GM12873 (cell line): ENCODE measurements at regions not wholly inside any gene's neighbourhood (a gene's known extent, or its start where the extent isn't known, plus 50 kb on each side); places are given as distances from the start of the nearest gene placed in this dataset.

ENCODE experiments used
- CTCF ChIP-seq: IDR thresholded peaks from 2 replicates; pipeline ENCODE4 v1.5.1; 2012; ENCODE audit warnings: low read depth, mild to moderate bottlenecking, moderate library complexity, low read length, control low read depth; ENCODE audit not compliant: insufficient read depth; ENCODE audit errors: missing control alignments

GRCh38 chr5:124633209-124633608 lies 113.2 kb downstream of the ZNF608 start:
- TF ChIP-seq CTCF: no peak

GRCh38 chr5:124631874-124632550 lies 114.4 kb downstream of the ZNF608 start:
- no peak for TF ChIP-seq CTCF

GRCh38 chr5:124630767-124631704 lies 115.4 kb downstream of the ZNF608 start:
- TF ChIP-seq CTCF: no peak

- TF ChIP-seq CTCF: no peak
Measured at GRCh38 chr5:124628721-124629596, 117.5 kb downstream of the ZNF608 start.

GRCh38 chr5:124627815-124628595 lies 118.4 kb downstream of the ZNF608 start:
- TF ChIP-seq CTCF: no peak

GRCh38 chr5:124626053-124626452 lies 120.4 kb downstream of the ZNF608 start:
- TF ChIP-seq CTCF: no peak
